KMS-11 (cell line): ENCODE measurements at regions not wholly inside any gene's neighbourhood (a gene's known extent, or its start where the extent isn't known, plus 50 kb on each side); places are given as distances from the start of the nearest gene placed in this dataset.

Experiments used
- H2AFZ ChIP-seq: fragments of 200-600 bp; sonication (generic); 2 replicates; pipeline ENCODE4 v1.6.1; 2016; ENCODE audit warnings: antibody characterized with exemption, mixed run types, low read depth
- H3K27ac ChIP-seq: fragments of 200-600 bp; sonication (generic); 2 replicates; pipeline ENCODE4 v1.6.1; 2016; ENCODE audit warnings: mild to moderate bottlenecking, mixed run types
- H3K27me3 ChIP-seq: fragments of 200-600 bp; sonication (generic); 2 replicates; pipeline ENCODE4 v1.6.1; 2017; ENCODE audit warnings: mild to moderate bottlenecking, low read depth, mixed run types, moderate library complexity; ENCODE audit not compliant: insufficient read depth
- H3K36me3 ChIP-seq: fragments of 200-600 bp; sonication (generic); 2 replicates; pipeline ENCODE4 v1.6.1; 2017; ENCODE audit warnings: mild to moderate bottlenecking, mixed run types; ENCODE audit not compliant: insufficient read depth
- H3K4me1 ChIP-seq: fragments of 200-600 bp; sonication (generic); 2 replicates; pipeline ENCODE4 v1.6.1; 2016; ENCODE audit warnings: mild to moderate bottlenecking, low read depth, mixed run types; ENCODE audit not compliant: poor library complexity, severe bottlenecking
- H3K4me2 ChIP-seq: fragments of 200-600 bp; sonication (generic); 2 replicates; pipeline ENCODE4 v1.7.0; 2016; ENCODE audit warnings: mild to moderate bottlenecking, mixed run types
- H3K4me3 ChIP-seq: fragments of 200-600 bp; sonication (generic); IDR thresholded peaks from 2 replicates; pipeline ENCODE4 v1.6.1; 2017; ENCODE audit warnings: low read depth, low read length, mixed read lengths; ENCODE audit not compliant: insufficient read depth
- H3K79me2 ChIP-seq: fragments of 200-600 bp; sonication (generic); 2 replicates; pipeline ENCODE4 v1.6.1; 2016; ENCODE audit warnings: low read depth, mixed run types; ENCODE audit not compliant: insufficient read depth
- H3K9ac ChIP-seq: fragments of 200-600 bp; sonication (generic); 2 replicates; pipeline ENCODE4 v1.6.1; 2016; ENCODE audit warnings: mild to moderate bottlenecking, mixed run types
- H4K20me1 ChIP-seq: fragments of 200-600 bp; sonication (generic); 2 replicates; pipeline ENCODE4 v1.6.1; 2016; ENCODE audit warnings: mild to moderate bottlenecking, mixed run types; ENCODE audit not compliant: insufficient read depth
- TF ChIP-seq, protein P1 (sequence below): fragments of 200-600 bp; sonication (generic); conservative IDR thresholded peaks from 2 replicates; pipeline ENCODE4 v1.6.1; 2017; ENCODE audit warnings: low read depth, mild to moderate bottlenecking, antibody characterized with exemption, low read length, moderate library complexity, mixed read lengths

DNA sequence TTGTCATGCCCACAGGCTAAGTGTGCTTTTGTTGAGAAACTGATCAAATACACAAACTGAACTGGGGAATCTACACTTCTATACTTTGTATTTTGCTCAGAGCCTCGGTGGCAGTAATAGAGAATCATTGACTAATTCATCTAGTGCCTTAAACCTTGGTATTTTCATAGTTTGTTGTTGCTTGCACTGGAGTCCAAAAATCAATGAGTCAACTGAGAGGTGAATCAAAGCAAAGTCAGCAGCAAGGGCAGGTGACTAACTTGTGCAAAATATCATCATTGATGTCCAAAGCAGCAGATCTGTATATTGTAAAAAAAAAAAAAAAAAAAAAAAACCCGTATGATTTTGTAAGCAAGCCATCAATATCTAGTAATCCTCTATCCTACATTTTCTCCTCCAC is 296.4 kb downstream of the MAP2K6 start:
- H3K27ac ChIP-seq = no peak overlapping the region
- TF ChIP-seq, protein P1, sequence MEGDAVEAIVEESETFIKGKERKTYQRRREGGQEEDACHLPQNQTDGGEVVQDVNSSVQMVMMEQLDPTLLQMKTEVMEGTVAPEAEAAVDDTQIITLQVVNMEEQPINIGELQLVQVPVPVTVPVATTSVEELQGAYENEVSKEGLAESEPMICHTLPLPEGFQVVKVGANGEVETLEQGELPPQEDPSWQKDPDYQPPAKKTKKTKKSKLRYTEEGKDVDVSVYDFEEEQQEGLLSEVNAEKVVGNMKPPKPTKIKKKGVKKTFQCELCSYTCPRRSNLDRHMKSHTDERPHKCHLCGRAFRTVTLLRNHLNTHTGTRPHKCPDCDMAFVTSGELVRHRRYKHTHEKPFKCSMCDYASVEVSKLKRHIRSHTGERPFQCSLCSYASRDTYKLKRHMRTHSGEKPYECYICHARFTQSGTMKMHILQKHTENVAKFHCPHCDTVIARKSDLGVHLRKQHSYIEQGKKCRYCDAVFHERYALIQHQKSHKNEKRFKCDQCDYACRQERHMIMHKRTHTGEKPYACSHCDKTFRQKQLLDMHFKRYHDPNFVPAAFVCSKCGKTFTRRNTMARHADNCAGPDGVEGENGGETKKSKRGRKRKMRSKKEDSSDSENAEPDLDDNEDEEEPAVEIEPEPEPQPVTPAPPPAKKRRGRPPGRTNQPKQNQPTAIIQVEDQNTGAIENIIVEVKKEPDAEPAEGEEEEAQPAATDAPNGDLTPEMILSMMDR = no peak
- no peaks in the 10 kb centered on the region for H4K20me1 ChIP-seq
- H3K79me2 ChIP-seq = no peaks in the 10 kb centered on the region
- no peak overlapping the region for H2AFZ ChIP-seq
- H3K4me2 ChIP-seq = no peak overlapping the region
- H3K36me3 ChIP-seq = no peaks in the 10 kb centered on the region
- no peak overlapping the region for H3K4me3 ChIP-seq
- H3K4me1 ChIP-seq = no peaks in the 10 kb centered on the region
- H3K9ac ChIP-seq = no peak overlapping the region
- H3K27me3 ChIP-seq = no peaks in the 10 kb centered on the region

DNA sequence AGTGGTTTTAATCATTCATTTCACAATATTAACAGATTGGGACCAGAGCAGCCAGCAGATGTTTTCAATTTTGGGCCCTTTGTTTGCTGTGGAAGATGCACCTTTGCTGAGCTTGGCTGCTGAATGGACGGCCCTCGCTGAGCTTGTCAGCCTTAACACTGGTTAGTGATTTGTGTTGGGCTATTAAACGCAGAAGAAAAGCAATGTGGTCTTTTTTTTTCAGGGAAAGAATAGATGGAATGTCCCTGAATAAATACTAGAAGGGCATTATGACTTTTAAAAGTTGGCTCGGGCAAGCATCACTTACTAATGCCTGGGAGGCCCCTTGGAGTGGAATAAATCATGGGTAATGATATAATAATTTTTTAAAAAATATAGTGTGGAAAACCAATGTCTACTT is 297.0 kb downstream of the MAP2K6 start:
- H3K79me2 ChIP-seq = no peaks in the 10 kb centered on the region
- H3K36me3 ChIP-seq = no peaks in the 10 kb centered on the region
- H3K4me2 ChIP-seq = no peak overlapping the region
- TF ChIP-seq, protein P1 = no peak
- no peaks in the 10 kb centered on the region for H3K4me1 ChIP-seq
- no peak overlapping the region for H3K4me3 ChIP-seq
- H3K9ac ChIP-seq = no peak overlapping the region
- H4K20me1 ChIP-seq = no peaks in the 10 kb centered on the region
- no peak overlapping the region for H3K27ac ChIP-seq
- no peak overlapping the region for H2AFZ ChIP-seq
- H3K27me3 ChIP-seq = no peaks in the 10 kb centered on the region

DNA sequence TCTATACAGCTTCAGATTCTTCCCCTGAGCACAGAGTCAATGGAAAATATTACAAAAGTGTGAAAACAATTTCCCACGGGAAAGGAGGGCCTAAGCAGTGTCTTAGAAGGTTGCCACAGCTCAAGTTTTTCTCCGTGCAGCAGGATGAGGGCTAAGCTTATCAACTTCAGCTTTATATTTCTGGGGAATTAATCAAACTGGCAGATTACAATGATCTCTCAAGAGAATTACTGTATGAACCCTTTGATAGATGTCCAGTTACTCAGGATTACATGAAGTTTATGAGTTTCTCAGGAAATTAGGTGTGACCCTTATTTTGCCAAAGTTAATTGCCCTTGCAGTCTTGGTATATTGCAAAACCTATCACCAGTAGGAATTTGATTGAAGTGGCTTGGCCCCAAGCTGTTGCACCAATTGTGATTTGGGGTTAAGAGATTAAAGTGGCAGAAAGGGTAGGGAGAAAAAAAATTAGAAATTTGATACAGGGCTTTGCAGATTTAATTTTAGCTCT is 298.4 kb downstream of the MAP2K6 start:
- H4K20me1 ChIP-seq = no peaks in the 10 kb centered on the region
- no peak overlapping the region for H3K27ac ChIP-seq
- H3K4me1 ChIP-seq = no peaks in the 10 kb centered on the region
- no peaks in the 10 kb centered on the region for H3K36me3 ChIP-seq
- no peak overlapping the region for H2AFZ ChIP-seq
- no peak overlapping the region for H3K4me3 ChIP-seq
- H3K9ac ChIP-seq = no peak overlapping the region
- H3K79me2 ChIP-seq = no peaks in the 10 kb centered on the region
- no peaks in the 10 kb centered on the region for H3K27me3 ChIP-seq
- TF ChIP-seq, protein P1 = no peak
- H3K4me2 ChIP-seq = no peak overlapping the region

DNA sequence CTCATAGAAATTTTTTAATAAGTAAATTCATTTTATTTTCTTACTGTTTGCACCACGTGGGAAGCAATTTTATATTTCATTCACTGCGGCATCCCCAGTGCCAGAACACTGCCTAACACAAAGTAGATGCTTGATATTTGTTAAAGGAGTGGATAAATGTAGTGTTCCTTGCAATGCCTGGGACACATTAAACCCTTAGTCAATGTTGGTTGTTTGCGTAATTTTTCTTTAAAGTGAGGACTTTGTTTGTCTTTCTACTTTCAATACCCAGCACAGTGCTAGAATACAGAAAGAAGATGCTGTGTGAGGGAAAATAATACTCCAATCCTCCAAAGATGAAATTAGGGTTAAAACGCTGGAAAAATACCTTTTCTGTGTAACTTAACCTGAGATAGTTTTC is 299.3 kb downstream of the MAP2K6 start:
- H3K4me2 ChIP-seq = no peak overlapping the region
- H3K36me3 ChIP-seq = no peaks in the 10 kb centered on the region
- H3K79me2 ChIP-seq = no peaks in the 10 kb centered on the region
- TF ChIP-seq, protein P1 = no peak
- no peaks in the 10 kb centered on the region for H4K20me1 ChIP-seq
- no peaks in the 10 kb centered on the region for H3K27me3 ChIP-seq
- H3K27ac ChIP-seq = no peak overlapping the region
- no peak overlapping the region for H3K9ac ChIP-seq
- no peaks in the 10 kb centered on the region for H3K4me1 ChIP-seq
- H2AFZ ChIP-seq = no peak overlapping the region
- H3K4me3 ChIP-seq = no peak overlapping the region

DNA sequence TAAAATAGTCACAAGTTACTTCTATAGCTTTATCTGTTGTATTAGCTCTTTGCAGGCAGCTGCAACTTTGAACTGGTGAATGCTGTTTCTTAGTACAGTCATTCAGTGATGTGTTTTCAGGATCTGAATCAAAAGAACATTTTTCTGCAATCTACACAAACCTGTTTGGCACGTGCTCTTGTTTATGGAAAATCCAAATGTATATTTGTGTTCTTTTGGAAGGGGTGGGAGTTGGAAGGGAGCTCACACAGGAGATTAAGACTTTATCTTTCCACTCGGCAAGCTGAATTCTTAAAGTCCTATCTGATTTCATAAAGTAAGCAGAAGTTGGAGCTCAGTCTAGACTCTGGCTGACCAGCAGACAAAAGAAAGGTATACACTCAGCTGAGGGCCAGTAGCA is 300.2 kb downstream of the MAP2K6 start:
- no peaks in the 10 kb centered on the region for H3K4me1 ChIP-seq
- no peaks in the 10 kb centered on the region for H4K20me1 ChIP-seq
- no peak overlapping the region for H3K27ac ChIP-seq
- H3K4me2 ChIP-seq = no peak overlapping the region
- no peak overlapping the region for H3K9ac ChIP-seq
- TF ChIP-seq, protein P1 = no peak
- H3K79me2 ChIP-seq = no peaks in the 10 kb centered on the region
- no peak overlapping the region for H3K4me3 ChIP-seq
- H3K27me3 ChIP-seq = no peaks in the 10 kb centered on the region
- H2AFZ ChIP-seq = no peak overlapping the region
- H3K36me3 ChIP-seq = no peaks in the 10 kb centered on the region
